Right atrium auricular region (tissue), 2 donors: ENCODE measurements at regions not wholly inside any gene's neighbourhood (a gene's known extent, or its start where the extent isn't known, plus 50 kb on each side); places are given as distances from the start of the nearest gene placed in this dataset.

Experiments
- DNase-seq: peaks from one replicate; pipeline ENCODE4 v3.0.0-alpha.2; 2019; ENCODE audit warnings: low spot score
- H3K27ac ChIP-seq, 2 donors: fragments of 200-600 bp; sonication (generic); 1 replicate in 1 of 2; 2 replicates in 1 of 2; pipeline ENCODE4 v1.5.1; 2016 to 2019
- H3K27me3 ChIP-seq, 2 donors: fragments of 200-600 bp; sonication (generic); one replicate each; pipeline versions ENCODE4 v1.5.1 to v1.6.0; 2017 to 2019
- H3K36me3 ChIP-seq: fragments of 200-600 bp; sonication (generic); one replicate; pipeline ENCODE4 v1.5.1; 2016
- H3K4me1 ChIP-seq, 2 donors: fragments of 200-600 bp; sonication (generic); one replicate each; pipeline versions ENCODE4 v1.5.1 to v1.6.0; 2017 to 2019
- H3K4me3 ChIP-seq, 2 donors: fragments of 200-600 bp; sonication (generic); 1 replicate in 1 of 2; 2 replicates in 1 of 2; pipeline ENCODE4 v1.5.1; 2017 to 2019; ENCODE audit warnings: mild to moderate bottlenecking in 1 of 2, moderate library complexity in 1 of 2
- H3K9me3 ChIP-seq, 2 donors: fragments of 200-600 bp; sonication (generic); one replicate each; pipeline ENCODE4 v1.5.1; 2019
- TF ChIP-seq, protein P1 (sequence below), 2 donors: fragments of 200-600 bp; sonication (generic); IDR thresholded peaks; one replicate each; pipeline ENCODE4 v1.5.1; 2019; ENCODE audit warnings: antibody characterized with exemption in 2 of 2

GRCh38 chr19:46926170-46927071, 65.6 kb downstream of the ARHGAP35 start:
- Histone ChIP-seq H3K27ac (peak overlapping the region in 1 of 2 donors; percentile 87), H3K4me3 (no peak overlapping the region), H3K4me1 (peaks cover 0 to 63% of the 10 kb centered on the region in 2 donors), H3K27me3 (no peaks in the 10 kb centered on the region), H3K9me3 (no peaks in the 10 kb centered on the region), H3K36me3 (peaks cover 13% of the 10 kb centered on the region)
- TF ChIP-seq, protein P1, sequence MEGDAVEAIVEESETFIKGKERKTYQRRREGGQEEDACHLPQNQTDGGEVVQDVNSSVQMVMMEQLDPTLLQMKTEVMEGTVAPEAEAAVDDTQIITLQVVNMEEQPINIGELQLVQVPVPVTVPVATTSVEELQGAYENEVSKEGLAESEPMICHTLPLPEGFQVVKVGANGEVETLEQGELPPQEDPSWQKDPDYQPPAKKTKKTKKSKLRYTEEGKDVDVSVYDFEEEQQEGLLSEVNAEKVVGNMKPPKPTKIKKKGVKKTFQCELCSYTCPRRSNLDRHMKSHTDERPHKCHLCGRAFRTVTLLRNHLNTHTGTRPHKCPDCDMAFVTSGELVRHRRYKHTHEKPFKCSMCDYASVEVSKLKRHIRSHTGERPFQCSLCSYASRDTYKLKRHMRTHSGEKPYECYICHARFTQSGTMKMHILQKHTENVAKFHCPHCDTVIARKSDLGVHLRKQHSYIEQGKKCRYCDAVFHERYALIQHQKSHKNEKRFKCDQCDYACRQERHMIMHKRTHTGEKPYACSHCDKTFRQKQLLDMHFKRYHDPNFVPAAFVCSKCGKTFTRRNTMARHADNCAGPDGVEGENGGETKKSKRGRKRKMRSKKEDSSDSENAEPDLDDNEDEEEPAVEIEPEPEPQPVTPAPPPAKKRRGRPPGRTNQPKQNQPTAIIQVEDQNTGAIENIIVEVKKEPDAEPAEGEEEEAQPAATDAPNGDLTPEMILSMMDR (IDR thresholded peaks at IDR 0.05) = no peak
- no peak for DNase-seq

- Histone ChIP-seq H3K4me3 (no peak overlapping the region), H3K4me1 (peaks cover 0 to 70% of the 10 kb centered on the region in 2 donors), H3K9me3 (no peaks in the 10 kb centered on the region), H3K36me3 (peaks cover 8% of the 10 kb centered on the region), H3K27me3 (no peaks in the 10 kb centered on the region), H3K27ac (peak overlapping the region in 1 of 2 donors; percentile 87)
- DNase-seq = no peak
- TF ChIP-seq, protein P1 (IDR thresholded peaks at IDR 0.05) = no peak
These were observed 66.3 kb downstream of the ARHGAP35 start for GRCh38 chr19:46927106-46927505.

- no peak for DNase-seq
- Histone ChIP-seq H3K4me3 (no peak overlapping the region), H3K9me3 (no peaks in the 10 kb centered on the region), H3K36me3 (no peaks in the 10 kb centered on the region), H3K27me3 (no peaks in the 10 kb centered on the region), H3K4me1 (peaks cover 0 to 76% of the 10 kb centered on the region in 2 donors), H3K27ac (peak overlapping the region; percentile 47 to 87)
- TF ChIP-seq, protein P1 (IDR thresholded peaks at IDR 0.05) = no peak
These were observed 67.1 kb downstream of the ARHGAP35 start for GRCh38 chr19:46927893-46928292.

GRCh38 chr19:46928951-46929350, 68.2 kb downstream of the ARHGAP35 start:
- Histone ChIP-seq H3K9me3 (no peaks in the 10 kb centered on the region), H3K36me3 (no peaks in the 10 kb centered on the region), H3K27ac (peak overlapping the region in 1 of 2 donors; percentile 87), H3K4me1 (peaks cover 0 to 84% of the 10 kb centered on the region in 2 donors), H3K27me3 (no peaks in the 10 kb centered on the region), H3K4me3 (no peak overlapping the region)
- TF ChIP-seq, protein P1 (IDR thresholded peaks at IDR 0.05) = peak in 1 of 2 donors; percentile 13
- DNase-seq = no peak

GRCh38 chr19:46931202-46931601, 70.4 kb downstream of the ARHGAP35 start:
- Histone ChIP-seq H3K4me3 (no peak overlapping the region), H3K27ac (peak overlapping the region in 1 of 2 donors; percentile 60), H3K4me1 (peaks cover 0 to 68% of the 10 kb centered on the region in 2 donors), H3K36me3 (no peaks in the 10 kb centered on the region), H3K27me3 (no peaks in the 10 kb centered on the region), H3K9me3 (no peaks in the 10 kb centered on the region)
- DNase-seq = no peak
- TF ChIP-seq, protein P1 (IDR thresholded peaks at IDR 0.05) = no peak
